ENCODE measurements at regions not wholly inside any gene's neighbourhood (a gene's known extent, or its start where the extent isn't known, plus 50 kb on each side); places are given as distances from the start of the nearest gene placed in this dataset.

DNA sequence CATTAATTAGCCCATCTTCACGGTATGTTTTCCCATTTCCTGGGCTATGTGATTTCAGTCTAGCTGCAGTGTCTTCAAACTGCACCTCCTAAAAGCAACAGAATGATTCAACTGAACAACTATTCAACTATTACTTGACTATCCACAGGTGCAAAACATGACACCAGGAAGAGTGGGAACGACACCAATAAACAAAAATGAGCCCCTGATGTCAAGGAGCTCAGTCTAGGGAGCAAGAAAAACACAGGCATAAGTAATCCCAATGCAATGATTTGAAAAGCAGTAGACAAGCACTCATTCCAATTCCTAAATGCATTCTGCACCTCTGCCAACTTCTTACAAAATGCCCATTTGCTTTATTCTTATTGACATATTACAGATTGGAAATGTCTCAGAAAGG, 285.6 kb downstream of the ETS1 start:
- TF ChIP-seq, protein P1, sequence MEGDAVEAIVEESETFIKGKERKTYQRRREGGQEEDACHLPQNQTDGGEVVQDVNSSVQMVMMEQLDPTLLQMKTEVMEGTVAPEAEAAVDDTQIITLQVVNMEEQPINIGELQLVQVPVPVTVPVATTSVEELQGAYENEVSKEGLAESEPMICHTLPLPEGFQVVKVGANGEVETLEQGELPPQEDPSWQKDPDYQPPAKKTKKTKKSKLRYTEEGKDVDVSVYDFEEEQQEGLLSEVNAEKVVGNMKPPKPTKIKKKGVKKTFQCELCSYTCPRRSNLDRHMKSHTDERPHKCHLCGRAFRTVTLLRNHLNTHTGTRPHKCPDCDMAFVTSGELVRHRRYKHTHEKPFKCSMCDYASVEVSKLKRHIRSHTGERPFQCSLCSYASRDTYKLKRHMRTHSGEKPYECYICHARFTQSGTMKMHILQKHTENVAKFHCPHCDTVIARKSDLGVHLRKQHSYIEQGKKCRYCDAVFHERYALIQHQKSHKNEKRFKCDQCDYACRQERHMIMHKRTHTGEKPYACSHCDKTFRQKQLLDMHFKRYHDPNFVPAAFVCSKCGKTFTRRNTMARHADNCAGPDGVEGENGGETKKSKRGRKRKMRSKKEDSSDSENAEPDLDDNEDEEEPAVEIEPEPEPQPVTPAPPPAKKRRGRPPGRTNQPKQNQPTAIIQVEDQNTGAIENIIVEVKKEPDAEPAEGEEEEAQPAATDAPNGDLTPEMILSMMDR (conservative IDR thresholded peaks at IDR 0.05 in 1 of 2, IDR thresholded peaks at IDR 0.05 in 1 of 2; ENCODE audit: extremely low read depth in 1 of 2, insufficient read depth in 1 of 2, low read depth in 1 of 2, low read length in 2 of 2) = no peak
- no peak for TF ChIP-seq EZH2 (IDR thresholded peaks at IDR 0.05; ENCODE audit: borderline replicate concordance, low read length)
